GM21381 (cell line): ENCODE measurements at regions not wholly inside any gene's neighbourhood (a gene's known extent, or its start where the extent isn't known, plus 50 kb on each side); places are given as distances from the start of the nearest gene placed in this dataset.
"Not testable (repeated sequence)": the region's sequence is repeated elsewhere in the genome, so short reads cannot be mapped to it uniquely, and the experiment has no call there.

Source experiments
- ATAC-seq: cut with Tn5 transposase; IDR thresholded peaks from one replicate; pipeline ENCODE4 v1.9.1; 2021; ENCODE audit warnings: mild to moderate bottlenecking, moderate library complexity; ENCODE audit not compliant: unreplicated experiment

DNA sequence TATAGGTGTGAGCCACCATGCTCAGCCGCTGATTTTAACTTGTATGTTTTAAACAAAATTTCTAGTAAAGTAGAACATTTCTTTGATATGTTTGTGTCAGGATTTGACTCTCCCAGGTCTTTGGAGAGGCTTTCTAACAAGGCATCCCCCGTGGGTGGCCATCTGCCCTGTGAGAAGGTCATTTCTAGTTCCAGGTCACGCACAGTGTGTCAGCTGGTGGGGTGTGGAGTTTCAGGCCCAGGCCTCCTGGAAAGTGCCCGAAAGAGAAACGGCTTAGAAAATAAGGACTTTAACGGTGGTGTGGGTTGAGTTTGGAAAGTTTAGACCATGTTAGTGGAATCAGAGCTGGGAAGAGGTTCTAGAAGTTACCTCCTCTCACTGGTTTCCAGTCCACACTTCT, 61.0 kb downstream of the SPDYE17 start:
- ATAC-seq: not testable (repeated sequence)

DNA sequence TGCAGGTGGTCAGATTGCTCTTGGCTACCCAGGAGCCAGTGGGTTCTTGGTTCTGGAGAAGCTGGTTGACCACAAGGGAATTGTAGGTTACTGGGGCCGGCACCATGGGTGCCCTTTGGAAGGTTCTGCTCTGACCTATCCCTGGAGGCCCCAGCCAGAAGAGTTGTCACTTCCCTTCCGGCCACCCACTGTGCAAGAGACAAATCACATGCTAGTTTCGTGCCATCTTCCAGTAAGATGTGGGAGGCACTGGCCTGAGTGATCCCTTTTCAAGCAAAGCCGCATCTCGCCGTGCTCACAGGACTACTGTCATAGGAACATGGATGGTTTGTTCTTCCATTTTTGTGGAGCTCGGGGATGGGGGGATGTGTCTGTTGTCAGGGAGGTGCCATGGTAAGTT, 62.3 kb downstream of the SPDYE17 start:
- ATAC-seq: not testable (repeated sequence)

DNA sequence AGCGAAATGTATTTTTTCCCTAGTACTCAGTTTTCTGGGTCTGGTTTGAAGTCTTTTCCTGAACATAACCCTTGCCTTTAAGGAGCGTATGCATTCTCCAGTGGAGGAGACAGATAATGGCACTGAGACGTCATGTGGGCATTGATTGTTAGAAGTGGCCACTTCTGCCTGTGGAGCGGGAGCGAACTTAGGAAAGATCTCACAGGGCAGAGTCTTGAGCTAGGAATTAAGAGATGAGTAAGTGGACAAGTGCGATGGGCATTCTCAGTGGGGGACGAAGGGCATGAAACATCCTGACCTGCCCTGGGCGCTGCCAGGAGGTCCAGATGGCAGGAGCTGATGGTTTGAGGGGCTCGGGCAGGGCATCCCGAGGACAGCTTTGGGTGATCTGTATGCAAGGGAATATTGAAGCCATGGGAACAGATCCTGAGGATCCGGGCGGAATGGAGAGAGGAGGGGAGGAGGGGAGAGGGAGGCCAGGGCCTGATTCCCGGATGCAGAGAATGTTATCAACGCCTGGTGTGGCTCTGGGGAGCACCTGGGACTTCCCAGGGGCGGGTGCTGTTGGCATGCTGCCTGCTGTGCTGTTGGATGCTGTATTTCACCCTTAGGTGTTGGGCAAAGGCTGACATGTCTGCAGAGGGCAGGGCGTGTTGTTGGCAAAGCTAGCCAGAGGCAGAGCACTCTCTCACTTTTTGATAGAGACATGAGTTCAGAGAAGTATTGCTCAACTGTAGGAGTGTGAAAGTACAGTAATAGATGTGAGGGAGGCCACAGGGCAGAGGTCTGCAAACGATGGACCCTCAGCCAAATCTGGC, 66.2 kb downstream of the SPDYE17 start:
- not testable (repeated sequence) for ATAC-seq

DNA sequence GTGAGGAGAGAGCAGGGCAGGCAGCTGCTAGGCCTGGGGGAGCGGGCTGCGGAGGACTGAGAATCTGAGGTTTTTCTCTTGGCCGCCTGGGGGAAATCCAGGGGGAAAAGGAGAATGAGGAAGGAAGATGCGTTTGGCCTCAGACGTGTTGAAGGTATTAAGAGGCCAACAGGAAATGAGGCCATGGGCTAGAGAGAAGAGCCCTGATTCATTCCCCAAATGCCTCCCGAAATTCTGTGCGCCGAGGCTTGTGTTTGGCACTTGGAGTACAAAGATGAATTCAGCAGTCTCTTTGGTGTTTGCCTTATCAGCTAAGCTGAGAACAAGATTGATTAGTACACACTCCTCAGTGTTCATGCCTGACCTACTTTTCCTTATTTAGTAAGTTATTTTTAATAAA, 68.1 kb downstream of the SPDYE17 start:
- ATAC-seq: not testable (repeated sequence)

DNA sequence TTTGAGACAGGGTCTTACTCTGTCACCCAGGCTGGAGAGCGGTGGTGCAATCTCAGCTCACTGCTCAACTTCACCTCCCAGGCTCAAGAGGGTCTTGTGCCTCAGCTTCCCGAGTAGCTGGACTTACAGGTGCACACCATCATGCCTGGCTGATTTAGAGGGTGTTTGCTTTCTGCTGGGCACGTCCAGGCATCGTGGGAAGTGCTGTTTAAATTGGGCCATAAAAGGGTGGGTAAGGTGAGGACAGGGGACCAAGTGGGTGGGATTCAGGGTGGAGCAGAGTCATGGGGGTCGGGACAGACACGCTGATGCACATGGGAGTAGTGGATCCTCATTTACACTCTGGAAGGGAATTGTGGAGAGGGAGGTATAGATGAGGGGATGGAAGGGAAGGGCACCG, 69.1 kb downstream of the SPDYE17 start:
- ATAC-seq: not testable (repeated sequence)

DNA sequence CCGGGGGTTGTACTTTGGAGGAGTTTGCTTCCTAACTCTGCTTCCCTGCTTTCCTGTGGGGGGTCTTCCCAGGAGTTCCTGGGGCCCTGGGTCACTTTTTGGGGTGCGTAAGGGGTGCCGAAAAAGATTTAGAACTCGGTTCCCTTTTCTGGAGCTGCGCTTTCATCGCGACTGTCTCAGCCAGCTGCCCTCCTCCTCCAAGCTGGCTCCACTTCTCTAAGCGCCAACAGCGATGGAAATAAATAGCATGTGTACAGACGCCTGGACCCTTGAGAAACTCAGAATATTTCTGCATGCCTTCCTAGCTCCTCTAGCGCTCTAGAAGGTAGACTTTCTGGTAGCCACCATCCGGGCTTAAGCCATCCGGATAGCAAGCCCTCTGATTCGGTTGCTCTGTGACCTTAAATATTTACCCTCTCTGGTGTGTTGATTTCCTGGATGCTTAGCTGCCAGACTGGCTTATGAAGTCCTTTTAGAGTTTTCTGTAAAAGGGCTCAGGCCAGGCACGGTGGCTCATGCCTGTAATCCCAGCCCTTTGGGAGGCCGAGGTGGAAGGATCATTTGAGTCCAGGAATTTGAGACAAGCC, 71.7 kb downstream of the SPDYE17 start:
- not testable (repeated sequence) for ATAC-seq

DNA sequence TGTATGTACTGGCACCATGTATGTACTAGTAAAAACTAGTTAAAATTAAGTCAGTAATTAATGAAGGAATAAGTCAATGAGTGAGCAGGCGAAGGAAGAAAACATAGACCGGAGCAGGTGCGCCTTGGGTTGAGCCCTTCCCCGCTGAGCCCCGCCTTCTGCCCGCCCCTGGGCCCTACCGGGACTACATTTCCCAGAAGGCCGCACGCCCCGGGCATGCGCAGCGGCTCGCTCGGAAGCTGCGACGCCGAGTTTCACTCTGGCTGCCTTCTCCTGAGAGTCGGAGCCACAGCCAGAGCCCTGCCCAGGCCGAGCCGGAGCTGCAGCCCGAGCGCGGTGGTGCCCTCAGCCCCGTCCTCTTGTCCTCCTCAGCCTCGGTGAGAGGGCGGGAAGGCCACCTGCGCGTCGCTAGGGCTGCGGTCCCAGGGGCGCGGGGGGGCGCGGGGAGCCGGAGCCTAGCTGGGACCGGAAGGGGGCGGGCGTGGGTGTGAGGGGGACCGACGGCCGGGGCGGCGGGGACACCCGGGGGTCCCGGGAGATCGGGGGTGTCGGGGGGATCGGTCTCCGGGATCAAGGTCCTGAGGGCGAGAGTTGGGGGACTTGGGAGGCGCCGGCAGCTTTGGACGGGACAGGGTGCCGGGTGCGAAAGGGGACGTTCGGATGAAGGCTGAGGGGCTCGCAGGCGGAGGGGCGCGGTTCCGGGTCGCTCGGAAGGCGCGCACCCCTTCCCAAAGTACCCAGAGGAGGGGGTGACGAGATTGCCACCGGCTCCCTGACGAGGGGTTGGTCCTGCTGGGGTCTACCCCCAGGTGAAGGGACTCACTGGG, 72.4 kb downstream of the SPDYE17 start:
- peak; percentile 97 for ATAC-seq

DNA sequence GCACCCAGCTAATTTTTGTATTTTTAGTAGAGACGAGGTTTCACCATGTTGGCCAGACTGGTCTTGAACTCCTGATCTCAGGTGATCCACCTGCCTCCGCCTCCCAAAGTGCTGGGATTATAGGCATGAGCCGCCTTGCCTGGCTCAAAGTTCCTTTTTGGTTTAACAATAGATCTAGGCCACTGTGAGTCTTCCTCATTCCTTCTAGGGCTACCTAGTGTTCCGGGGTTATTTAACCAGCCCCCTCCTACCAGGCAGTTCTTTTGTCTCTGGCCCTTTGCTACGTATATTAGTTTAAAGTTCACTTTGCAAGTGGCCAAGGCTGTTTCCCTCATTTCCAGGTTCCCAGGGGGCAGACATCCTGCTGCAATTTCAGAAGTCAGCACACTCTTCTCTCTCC, 75.6 kb downstream of the SPDYE17 start:
- ATAC-seq: not testable (repeated sequence)

DNA sequence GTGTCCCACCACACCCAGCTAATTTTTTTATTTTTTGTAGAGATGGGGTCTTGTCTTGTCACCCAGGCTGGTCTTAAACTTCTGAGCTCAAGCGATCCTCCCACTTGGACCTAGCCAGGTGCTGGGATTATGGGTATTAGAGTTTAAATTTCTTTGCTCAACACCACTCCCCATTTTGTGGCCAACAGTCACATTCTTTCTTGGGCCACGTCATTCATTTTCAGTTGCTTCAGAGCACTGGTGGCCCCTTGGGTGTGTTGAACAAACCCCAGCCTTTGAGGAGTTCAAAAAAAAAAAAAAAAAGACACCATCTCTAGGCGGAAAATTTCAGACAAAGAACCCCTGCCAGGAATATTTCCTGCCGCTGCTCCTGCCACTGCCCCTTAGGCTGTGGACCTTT, 77.0 kb downstream of the SPDYE17 start:
- ATAC-seq: not testable (repeated sequence)

DNA sequence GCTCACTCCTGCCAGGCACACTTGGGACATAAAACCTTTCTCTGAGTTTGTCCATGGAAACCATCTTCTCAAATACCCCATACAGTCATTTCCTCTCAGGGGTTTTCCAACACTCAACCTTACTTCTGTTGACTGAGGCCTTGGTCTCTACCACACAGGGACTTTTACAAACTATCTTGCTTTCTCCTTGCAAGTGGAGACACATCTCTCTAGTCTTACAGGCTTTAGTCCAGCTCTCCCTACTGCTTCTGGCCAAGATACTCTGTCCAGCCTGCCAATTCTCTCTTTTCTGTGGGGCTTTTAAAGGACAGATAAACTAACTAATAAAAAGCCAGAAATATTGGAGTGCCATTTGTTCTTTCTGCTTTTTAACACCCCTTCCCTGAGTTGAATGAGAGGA, 87.6 kb downstream of the SPDYE17 start:
- peak; percentile 66 for ATAC-seq

DNA sequence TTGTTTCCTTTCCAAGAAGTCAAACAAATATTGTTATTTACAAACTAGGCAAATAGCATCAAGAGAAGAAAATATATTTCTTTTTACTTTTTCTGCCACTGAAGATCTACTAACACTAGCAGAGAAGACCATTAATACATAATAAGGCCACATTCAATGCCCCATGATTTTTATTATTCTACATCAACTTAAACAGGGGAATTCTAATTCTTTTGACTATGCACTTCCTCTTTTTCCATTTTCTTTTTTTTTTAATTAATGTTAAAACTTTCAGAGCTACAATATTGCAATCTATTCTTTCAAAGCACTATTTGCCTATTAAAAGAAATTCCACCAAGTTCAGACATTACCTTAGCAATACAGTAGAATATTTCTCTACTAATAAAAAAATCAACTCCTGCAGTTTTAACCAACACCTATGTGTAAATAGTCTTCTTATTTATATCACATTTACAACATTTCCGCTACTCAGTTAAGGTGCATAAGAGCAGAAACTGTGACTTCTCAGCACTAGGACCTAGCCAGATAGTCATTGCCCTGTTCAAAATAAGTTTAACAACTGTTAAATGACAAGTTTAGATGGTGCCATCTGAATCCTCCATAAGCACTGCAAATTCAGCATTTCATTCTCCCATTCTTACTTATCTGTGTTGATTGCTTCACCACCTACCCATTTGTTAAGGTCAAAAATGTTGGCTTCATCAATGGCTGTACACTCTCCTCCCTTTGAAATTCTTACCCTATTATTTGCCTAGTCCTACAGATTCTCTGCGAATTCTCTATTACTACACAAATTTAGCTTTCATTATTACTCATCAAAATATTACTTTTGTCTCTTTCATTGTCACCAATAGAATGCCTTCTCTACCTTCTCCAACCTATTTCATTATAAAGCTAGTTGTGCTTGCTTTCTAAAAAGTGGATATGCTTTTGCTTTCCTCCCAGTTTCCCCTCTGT, 90.1 kb downstream of the SPDYE17 start:
- not testable (repeated sequence) for ATAC-seq

DNA sequence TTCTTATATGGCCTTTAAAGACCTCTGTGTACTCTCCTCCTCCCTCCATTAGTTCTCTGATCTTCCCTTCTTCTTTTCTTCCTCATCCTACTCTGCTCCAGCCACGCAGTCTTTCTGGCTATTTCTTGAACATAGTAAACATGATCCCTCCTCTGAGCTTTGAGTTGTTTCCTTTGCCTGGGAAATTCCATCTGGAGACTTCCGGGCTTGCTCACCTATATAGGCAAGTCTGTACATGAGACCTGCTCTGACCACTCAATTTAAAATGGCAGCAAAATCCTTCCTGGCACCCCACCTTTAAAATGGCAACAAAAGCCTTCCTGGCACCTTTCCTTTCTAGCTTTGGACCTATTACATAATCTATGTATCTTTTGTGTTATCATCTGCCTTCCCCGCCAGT, 94.4 kb downstream of the SPDYE17 start:
- ATAC-seq: not testable (repeated sequence)

DNA sequence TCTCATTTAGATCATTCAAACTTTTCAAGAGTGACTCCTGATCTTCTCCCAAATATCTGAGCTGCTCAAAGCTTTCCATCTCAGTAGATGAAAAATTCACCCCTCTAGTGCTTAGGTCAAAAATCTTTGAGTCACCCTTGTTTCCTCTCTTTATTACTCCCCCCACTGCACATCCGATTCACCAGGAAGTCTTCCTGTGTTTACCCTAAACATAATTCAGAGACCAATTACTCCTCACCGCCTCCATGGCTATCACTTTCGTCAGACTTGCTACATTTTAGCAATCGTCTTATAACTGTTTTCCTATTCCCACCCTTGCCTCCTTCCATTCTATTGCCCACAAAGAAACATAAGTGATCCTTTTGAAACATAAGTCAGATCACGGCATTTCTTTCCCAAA, 94.8 kb downstream of the SPDYE17 start:
- ATAC-seq: not testable (repeated sequence)

DNA sequence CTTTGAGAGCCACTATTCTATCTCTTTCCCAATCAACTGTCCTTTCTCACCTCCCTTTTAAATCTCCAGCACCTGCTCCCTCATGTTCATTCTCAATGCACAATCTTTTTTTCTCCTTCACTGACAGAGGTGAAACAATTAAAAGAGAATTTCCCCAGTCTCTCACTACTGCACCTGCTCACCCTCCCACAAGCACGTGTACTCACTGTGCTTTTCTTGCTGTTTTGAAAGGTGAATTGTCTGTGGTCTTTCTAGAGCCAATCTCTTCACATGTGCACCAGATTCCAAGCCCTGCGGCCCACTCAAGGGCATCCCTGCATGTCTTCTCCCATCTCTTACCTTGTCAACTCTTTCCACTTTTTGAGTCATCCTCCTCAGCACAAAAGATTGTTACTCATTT, 95.8 kb downstream of the SPDYE17 start:
- not testable (repeated sequence) for ATAC-seq

DNA sequence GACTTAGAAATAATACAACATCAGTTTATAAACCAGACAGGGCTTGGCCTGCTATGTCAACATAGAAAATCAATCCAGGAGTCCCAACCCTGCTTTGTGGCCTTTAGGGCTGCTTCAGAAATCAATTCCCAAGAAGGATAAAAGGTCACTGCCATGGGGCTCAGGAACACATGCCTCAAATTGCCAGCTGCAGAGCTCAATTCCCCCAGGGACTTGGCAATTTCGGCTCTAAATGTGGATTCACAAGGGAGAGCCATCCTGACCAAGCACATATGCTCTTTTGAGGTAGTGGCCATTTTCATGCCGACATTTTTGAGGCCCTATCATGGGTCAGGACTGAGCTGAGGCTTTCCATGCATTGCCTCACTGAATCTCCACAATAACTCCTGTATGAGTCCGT, 97.5 kb downstream of the SPDYE17 start:
- ATAC-seq: not testable (repeated sequence)

DNA sequence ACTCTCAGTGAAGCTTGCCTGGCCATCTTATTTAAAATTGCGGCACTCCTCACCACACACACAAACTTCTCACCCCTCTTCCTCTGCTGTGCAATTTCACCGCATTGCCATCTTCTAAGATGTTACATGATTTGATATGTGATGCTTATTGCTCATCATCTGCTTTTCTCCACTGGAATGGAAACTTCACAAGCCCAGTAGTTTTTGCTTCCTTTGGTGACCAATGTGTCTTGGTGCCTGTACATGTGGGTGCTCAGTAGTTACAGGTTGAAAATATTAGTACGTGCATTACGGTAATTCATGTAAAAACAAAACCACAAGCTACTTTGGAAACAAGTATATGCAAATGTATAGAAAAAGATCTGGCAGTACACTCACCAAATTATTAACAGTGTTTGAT, 99.2 kb downstream of the SPDYE17 start:
- ATAC-seq: peak; percentile 61

DNA sequence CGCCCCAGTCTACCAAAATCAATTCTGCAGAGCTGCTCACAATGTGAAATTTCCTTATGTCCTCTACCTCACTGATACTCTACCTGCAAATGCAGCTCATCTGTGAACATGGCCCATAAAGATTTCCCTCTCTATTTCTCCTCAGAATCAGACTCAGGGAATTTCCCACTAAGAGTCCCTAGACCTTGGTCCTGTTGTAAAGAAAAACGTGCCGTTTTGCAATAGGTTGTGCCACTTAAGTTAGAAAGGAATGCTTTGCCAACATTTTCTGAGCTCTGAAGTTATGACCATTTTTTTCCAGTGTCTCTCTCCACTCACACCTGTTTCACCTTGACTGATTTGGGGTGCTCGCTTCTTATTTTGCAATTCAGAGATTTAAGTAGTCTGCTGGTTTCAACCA, 100.7 kb downstream of the SPDYE17 start:
- not testable (repeated sequence) for ATAC-seq

DNA sequence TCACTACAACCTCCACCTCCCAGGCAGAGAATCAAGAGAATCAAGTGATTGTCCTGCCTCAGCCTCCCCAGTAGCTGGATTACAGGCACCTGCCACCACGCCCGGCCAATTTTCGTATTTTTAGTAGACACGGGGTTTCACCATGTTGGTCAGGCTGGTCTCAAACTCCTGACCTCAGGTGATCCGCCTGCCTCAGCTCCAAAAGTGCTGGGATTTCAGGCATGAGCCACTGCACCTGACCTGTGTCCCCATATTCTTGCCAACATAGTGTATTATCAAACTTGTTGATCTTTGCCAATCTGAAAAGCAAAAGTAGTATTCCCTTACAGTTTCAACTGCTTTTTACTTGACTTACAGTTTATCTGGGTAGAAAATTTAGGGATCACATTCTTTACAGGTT, 101.7 kb downstream of the SPDYE17 start:
- not testable (repeated sequence) for ATAC-seq

DNA sequence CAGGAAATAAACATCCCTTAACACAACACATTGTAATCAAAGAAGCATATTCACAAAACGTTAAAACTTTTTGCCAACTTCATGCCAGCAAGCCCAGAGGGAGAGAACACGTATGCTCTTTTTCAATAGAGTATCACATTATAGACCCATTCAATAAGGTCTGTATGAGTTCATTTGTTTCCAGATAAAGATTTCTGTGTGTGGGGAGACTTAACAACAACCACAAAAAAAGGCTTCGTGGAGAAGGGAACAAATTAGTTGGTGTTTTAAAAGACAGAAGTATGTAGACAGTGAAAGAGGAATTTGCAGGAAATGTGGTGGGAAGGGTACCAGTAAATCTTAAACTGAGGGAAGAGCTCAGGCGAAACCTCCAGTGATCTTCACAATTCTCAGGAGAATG, 103.4 kb downstream of the SPDYE17 start:
- ATAC-seq: not testable (repeated sequence)

DNA sequence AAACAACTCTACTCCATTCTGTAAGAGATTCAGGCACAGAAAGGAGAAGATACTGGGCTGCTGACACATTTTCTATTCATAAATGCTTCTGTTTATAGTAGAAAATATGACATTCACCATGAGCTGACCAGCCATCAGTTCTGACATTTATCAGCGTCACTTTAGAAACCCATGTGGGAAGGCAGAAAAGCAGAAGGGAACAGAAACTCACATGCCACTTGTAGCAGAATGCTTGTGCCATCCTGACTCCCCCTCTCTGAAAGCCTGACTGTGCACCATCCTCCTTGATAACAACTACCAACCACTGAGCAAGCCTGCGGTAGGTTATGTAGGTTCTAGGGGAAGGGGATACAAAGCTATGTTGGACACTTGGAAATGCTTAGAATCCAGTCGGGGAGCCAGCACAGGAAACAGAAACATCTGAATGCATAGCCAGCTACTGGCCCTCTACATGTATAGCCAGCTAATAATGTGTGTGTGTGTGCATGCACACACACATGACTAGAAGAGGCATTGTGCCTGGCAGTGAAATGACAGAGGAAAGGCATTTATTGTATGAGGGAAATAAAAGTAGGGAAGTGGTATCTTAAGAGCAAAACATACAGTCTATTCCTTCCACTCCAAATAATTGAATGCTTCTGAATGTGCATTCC, 104.3 kb downstream of the SPDYE17 start:
- peak; percentile 57 for ATAC-seq
